ENCODE measurements at regions not wholly inside any gene's neighbourhood (a gene's known extent, or its start where the extent isn't known, plus 50 kb on each side); places are given as distances from the start of the nearest gene placed in this dataset.
"Not testable (repeated sequence)": the region's sequence is repeated elsewhere in the genome, so short reads cannot be mapped to it uniquely, and the experiment has no call there.

DNA sequence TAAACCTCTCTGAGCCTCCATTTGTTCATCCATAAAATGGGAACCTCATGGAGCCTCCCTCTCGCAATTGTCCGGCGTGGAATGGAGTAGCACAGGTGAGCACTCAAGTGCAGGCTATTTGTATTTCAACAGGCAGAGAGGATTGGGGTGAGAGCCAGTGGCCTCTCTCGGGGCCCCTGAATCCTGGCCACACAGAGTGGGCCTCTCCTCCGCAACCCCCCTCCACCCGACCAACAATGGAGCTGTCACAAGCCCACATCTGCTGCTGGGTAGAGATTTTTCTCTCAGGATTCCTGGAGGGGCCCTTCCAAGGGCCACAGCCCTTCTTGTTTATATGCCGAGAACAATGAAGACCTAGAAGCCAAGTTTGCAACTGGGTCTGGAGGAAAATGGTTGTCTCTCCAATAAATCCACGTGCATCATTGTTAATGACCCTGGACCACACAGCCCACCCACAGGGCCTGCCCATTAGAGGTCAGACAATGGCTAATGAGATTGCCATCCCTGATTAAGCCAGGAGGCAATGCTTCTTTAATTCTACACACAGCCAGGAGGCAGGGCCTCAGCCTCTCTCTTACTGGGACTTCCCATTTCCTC is 233.0 kb downstream of the ANKRD60 start:
- peak; percentile 83 for DNase-seq

DNA sequence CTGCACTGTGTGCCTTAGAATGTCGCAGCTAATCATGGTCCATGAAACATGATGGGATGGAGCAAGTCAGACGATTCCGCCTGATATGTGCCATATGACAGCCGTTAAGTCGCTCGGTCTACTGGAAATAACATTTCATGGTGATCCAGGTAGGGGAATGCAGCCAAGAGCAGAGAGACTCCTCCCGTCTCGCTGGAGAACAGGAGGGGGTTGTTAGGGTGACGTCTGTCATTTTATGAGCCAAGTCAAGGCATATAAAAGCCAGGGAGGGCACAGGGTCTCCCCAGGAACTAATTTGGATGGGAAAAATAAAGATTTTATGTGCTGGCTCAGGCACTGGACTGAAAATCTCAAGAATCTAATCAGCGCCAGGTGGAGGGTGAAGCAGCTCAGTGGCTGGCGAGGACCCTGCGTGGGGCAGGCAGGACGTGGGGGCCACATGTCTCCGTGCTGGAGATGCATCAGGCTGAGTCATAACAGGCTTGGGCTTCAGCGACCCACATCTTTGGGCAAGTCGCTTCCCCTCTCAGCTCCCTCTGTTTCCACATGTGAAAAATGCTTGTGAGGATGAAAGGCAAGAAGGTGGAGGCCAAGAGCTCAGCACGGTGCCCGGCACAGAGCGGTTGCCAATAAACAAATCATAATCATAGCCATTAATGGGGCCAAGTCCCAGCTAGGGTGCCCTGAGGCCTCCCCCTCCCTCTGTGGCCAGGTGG is 234.6 kb downstream of the ANKRD60 start:
- no peak for DNase-seq

DNA sequence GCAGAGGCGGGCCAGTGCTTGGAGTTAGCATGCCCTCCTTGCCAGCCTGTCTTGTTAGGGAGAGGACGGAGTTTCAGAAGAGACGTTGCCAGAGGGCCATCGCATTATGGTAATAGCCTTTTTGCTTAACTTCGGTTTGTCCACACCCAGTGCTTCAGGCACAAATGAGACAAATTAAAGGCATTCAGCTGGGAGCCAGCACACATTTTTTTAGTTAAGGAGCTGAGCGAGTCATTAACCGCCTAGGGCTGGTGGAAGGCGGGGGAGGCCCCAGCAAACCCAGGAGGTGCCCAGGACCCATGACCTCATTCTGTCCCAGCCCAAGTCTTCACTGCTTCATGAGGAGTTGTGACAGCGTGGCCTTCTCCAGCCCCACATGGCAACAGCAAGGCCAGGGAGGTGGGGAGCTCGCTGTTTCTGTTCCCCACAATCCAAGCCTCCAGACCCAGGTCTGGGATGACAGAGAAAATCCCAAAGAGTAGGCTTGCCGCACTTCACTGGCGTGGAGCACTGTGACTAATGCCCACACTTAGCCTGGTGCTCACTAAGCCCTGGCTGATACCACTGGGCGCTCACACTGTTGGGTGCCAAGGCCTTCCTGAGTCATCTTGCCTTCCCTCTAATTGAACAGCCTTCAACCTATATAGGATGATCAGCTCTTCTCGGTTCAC is 237.1 kb downstream of the ANKRD60 start:
- DNase-seq, result no peak

DNA sequence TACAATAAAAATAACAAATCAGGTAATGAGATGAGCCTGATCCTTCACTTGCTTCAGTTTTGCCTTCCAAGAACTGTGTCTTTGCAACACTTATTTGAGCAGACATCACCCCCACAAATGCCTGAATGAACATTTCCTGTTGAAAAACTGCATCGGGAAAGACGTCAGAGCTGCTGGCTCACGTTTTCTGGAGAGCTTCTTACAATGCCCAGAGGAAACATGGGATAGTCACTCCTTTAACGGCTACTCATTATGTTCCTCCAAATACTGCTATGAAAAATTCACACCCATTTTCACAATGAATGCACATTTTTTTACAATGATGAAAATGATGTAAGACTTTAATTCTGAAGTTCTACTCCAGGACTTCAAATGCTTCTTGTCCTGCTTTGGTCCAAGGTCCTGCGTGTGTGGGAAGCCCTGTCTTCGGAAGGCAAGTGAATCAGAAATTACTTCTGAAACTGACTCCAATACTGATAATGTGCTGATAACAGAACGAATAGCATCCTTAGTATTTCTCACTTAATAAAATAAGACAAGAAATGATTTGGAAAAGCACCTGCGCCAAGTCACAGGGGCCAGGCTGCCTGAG is 238.0 kb downstream of the ANKRD60 start:
- no peak for DNase-seq

DNA sequence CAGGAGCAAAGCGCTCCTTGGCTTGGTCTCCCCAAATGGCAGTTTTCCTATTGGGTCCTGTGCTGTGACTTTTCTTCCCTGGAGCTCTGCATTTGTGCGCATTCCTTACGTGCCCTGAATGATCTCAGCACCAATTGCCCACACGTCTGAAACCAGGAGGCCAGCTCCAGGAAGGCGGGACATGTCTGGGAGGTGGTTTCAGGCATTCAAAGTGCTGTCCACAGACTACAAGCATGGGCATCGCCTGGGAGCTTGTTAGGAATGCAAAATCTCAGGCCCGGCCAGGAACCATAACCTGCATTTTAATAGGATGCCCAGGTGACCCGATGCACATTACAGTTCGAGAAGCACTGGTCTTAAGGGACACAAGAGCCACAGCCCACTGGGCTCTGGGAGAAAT is 239.6 kb downstream of the ANKRD60 start:
- DNase-seq, result no peak

DNA sequence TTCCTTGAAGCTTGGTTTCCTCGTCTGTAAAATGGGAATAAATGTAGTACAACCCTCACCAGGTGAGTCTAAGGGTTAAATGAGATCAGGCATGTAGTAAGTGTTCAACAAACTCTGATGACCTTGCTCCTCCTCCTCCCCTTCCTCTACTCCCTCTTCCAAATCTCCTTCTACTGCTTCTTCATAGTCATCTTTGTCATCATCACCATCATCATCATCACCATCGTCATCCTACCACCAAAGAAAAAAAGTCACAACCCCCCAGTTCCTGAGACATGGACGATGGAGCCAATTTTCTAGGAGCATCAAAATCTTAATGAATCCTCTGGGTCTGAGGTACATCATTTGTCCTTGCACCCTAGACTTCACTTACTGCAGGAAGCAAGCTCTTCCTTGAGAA is 240.0 kb downstream of the ANKRD60 start:
- no peak for DNase-seq

DNA sequence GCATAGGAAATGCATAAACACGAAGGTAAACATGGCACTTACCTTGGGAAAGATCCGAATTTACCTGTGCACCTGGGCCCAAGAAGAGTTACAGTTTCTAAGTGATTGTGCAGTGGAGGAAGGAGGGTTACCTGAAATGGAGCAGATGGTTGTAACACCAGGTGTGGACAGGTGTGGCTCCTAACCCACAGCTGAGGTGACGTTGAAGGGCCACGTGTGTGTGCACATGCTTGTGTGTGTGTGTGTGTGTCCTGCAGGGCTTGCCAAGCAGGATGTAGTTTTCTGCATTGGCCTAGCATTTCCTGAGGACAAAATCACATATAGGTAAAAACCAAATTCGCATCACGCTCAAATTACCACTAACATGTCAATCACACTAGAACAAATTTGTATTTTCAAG is 240.8 kb downstream of the ANKRD60 start:
- DNase-seq, result no peak

DNA sequence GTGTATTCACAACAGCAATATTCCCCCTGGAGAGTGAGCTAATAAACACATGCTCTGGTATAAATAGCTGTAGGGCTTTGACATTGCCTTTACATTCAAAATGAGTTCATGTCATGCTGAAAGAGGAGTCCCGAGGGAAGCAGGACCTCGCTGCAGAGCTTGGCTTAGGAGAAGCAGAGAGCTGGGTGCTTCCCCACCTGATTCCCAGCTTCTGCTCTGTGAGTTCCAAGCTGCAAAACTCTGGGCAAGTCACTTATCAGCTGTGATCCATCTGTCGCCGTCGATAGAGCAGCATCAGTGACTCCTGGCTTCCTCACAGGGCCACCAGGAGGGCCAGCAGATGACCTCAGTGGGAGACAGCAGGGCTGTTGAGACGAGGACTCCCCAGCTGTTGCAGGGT is 241.8 kb downstream of the ANKRD60 start:
- peak; percentile 37 for DNase-seq

DNA sequence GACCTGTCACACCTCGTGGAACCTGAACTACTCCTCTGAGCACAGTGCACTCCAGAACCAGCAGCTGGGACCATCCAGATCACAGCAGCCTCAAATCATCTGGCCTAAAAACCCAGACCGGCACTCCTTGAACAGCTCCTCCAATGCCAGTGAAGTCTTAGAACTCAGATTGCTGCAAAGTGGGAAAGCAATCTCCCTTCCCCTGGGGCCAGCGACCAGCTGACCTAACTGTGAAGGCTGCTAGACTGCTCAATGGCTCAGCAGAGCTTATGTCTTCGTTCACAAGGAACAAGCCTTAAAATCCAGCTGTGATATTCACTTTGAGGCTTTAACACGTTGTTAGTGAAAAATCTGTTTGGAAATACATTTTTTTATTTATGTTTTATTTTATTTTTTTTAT is 243.2 kb downstream of the ANKRD60 start:
- DNase-seq, result peak; percentile 48

DNA sequence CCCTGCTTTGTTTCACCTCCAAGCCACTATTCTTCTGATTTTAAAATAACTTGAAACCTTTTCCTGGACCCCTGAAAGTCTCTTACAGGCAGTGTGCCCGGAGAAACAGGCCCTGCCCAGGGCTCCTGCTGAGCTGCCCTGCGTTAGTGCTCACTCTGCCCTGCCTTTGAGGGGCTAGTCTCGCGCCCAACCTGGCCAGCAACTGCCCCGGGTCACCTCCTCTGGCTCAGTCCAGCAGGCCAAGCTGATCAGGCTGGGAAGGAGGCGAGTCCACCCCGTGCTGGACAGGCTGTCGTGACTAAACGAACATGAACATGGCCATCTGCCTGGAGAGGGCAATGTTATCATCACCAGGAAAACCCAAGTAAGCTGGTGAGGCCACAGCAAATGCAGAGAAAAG is 245.4 kb downstream of the ANKRD60 start:
- DNase-seq, result no peak

DNA sequence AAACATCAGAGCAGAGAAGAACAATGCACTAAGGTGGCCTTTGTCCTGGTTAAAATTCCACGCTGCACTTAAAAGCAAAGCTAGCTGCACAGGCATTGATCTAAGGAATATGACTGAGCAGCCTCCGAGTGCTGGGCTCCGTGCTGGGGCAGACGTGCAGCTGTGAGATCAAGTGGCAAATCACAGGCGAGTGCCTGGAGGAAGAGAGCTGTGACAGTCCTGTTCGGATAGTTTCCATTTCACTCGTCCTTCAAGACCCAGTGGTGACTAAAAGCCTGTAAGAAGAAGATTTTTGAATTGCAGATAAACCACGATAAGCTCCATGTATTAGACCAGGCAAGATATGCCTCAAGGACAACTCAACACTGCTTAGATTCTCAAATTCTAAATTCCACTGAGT is 247.9 kb downstream of the ANKRD60 start:
- no peak for DNase-seq

DNA sequence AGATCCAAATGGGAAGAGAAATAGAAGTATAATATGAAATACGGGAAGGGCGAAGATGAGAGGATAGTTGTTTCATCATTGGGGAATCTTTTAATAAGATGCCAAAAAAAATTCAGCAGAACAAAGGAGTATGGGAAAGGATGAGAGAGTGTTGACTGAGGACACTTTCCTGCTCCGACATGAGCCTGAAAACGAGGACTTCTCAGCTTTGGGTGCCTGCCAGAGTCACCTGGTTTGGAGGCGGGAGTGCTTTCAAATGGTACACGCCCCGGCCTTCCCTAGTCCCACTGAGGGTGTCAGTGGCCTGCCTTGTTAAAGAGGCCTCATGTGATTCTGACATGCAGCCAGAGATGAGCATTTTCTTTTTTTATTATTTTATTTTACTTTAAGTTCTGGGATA is 250.9 kb downstream of the ANKRD60 start:
- DNase-seq, result no peak

DNA sequence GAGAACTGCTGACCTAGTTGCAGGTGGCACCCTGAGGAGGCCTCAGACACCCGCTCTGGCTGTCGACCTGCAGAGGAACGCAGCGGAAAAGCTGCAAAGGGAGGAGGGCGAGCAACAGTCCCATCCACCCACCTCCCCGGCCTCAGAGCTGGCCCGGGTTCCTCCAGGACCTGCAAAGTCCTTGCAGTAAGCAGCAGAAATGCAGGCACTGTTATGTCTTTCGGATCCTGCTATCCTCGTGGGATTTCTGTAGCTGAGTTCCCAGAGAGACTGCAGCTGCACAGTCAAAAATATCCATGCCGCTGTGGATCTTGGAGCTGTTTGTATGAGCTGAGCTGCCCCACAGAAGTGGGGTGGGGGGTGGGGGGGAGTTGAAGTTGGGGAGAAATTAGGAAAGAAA is 251.3 kb downstream of the ANKRD60 start:
- DNase-seq, result no peak

DNA sequence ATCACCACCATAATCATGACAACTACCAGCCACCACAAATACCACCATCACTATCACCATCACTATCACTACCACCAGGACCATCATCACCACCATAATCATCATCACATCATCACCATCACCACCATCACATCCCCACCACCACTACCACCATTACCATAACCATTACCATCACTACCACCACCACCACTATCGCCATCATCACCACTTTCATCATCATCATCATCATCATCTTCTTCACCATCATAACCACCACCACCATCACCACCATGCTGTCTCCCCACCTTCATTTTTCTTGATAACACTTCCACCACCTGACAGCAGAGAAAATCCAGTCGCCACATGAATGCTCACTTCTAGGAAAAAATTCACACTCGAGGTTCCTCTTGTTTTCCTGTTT is 253.6 kb downstream of the ANKRD60 start:
- no peak for DNase-seq

DNA sequence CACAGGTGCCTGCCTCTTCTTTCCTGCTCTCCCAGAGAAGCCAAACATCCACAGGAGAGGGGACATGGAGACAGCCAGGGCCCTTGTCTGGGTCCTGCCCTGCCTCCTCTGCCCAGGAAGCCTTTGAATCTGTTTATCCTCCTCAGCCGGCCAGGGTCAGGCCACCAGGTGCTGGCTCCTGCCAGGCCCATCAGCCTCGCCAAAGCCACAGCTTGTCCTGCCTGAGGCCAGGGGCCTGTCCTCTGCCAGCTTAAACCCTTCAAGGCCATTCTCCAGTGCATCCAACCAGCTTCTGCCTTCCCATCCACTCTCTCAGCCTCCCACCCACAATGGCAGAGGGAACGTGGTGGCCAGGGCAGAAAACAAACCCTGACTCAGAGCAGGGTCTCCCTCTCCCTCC is 254.6 kb downstream of the ANKRD60 start:
- DNase-seq, result no peak

DNA sequence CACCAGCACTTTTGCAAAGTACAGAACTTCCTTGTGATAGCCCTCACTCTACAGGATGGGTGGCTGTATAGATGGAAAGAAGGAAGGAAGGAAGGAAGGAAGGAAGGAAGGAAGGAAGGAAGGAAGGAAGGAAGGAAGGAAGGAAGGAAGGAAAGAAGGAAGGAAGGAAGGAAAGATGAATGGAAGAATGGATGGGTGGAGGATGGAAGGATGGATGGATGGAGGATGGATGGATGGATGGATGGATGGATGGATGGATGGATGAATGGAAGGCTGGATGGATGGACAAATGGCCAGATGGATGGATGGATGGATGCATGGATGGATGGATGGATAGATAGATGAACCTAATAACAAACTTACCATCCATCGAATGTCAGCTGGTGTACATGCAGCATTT is 256.9 kb downstream of the ANKRD60 start:
- DNase-seq, result not testable (repeated sequence)

DNA sequence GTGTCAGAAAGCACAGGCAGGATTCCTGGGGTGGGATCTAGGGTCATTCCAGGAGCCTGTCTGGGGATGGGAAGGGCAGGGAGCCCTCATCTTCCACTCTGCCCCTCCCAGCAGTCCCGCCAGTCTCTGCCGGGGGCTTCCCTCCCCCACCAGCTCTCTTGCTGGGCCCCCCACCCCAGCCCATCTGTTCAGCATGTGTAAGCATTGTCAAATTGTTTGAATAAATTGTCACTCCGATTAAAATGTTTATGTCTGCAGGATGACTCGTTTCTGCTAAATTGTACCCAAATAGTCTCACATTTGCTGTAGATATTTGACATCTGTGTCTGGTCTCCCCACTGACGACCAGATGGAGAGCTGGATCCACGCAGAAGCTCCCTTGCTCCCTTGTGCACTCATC is 257.6 kb downstream of the ANKRD60 start:
- DNase-seq, result no peak

DNA sequence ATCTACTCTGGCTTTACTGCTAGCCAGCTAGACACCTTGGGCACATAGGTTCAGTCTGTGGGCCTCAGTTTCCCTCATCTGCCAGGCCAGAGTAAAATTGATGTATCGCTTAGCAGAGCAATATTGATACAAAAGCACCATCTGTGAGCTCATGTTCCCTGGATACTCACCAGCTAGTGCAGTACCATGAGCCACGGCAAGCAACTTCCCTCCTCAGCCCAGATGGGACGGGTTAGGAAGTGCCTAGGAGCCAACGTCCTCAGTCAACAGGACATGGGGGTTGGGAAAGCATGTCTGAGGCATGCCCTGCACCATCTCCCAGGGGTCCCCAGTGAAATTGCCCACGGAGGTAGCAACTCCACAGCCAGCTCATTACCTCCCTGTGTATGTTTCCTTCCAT is 258.3 kb downstream of the ANKRD60 start:
- no peak for DNase-seq

DNA sequence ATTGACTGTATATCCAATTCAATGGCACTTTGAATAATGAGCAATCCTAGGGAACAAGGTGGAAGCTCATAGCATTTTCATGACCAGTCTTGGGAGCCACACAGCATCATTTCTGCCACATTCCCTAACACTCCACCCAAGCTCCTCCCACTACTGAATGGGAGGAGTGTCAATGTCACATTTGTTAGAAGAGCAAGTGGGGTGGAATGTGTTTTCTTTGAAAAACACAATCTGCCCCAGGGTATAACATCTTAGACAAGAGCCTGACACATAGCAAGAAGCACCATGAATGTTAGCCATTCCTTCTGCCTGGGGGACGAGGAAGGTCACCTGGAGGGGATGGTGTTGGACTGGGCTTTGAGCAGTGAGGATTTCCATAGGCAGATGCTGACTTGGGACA is 258.3 kb upstream of the PMEPA1 start:
- no peak for DNase-seq

DNA sequence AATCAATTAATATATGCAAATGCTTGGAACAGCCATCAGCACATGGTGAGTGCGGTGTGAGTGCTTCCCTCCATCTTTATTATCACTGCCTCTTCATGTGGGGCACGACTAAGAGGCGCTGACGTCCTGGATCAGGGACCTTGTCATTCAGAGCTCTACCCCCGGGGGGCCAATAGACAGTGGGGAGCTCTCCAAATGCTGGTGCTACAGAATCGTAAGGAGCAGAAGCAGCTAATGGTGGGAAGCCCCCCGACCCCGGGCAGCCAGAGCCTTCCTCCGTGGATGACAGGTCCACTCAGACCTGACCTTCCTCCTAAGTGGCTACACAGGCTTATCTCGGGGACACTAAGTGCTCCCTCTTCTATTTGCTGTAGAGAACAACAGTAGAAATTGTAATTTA is 257.5 kb upstream of the PMEPA1 start:
- DNase-seq, result no peak

DNA sequence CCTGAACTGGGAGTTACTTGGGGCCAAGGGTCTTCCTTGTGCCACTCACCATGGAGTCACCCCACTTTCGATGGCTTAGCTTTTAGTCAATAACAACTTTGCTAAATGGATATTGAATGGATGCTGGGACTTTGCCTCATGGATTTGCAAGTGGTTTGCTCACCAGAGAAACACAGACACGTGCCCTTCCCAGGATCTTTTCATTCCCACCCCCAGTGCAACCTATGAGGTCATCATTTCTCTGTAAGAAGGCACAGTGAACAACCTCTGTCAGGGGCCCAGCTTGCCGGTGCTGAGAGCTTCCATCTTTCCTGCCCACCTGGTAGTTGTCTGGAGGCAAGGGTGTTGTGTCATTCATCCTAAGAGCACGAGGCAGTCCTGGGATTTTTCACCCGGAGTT is 256.8 kb upstream of the PMEPA1 start:
- no peak for DNase-seq

DNA sequence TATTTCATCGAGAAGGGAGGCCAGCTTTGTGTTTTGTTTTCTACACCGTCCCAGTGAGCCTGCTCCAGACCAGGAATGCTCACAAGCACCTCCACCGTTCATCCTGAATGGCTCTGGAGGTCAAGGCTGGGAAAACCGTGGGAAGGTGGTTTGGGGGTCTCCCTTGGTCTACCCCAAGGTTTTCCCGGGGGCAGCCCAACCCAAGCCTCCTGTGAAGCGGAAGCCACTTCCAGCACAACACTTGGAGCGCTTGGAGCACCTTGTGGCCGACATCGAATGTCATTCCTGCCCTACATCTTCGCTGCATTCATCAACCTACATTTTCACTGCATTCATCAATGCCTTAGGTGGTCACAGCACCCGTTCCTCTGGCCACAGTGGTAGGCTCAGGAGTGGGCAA is 255.6 kb upstream of the PMEPA1 start:
- no peak for DNase-seq

DNA sequence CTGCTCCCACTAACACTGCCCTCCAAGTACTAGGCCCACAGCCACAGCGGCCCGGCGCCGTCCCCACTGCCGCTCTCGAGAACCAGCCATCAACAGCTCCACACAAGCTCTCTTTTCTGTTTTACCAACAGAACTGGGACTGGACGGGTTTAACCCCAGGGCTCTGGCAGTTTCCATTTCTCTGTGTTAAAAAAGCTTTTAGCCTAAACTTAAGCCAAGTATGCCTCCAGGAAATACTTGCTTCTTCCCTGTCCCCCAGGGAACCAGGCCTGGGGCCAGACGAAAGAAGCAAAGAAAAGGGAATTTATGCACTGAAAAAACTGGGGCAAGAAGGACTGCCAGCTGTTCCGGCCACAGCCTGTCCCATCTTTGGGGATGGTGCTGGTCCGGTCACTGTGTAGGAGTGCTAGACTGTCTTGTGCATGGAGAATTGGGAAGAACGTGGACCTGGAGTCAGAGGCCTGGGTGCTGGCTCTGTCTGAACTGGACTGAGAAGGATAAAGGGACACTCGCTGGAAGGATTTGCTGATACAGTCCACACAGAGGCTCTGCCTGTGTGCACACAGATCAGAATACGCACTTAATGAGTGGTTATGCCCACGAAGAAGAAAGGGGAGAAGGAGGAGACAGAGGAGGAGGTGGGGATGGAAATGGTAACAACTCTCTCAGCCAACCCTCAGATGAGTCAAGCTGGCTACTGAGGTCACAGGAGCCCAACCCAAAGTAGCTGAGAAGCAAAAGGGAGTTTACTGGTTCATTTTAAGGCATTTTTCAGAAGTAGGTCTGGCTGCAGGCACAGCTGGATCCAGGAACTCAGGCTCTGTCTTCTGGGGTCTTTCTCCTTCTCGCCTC is 254.4 kb upstream of the PMEPA1 start:
- DNase-seq, result no peak
